Activated CD8-positive, alpha-beta memory T cell treated with anti-CD3 and anti-CD28 coated beads for 48 hours (primary cell): ENCODE measurements at regions not wholly inside any gene's neighbourhood (a gene's known extent, or its start where the extent isn't known, plus 50 kb on each side); places are given as distances from the start of the nearest gene placed in this dataset.

ENCODE experiments used
- DNase-seq, 3 experiments: peaks; one replicate each; pipeline ENCODE4 v3.0.0-alpha.2; 2020; ENCODE audit warnings: low read depth in 2 of 3, low spot score in 2 of 3

- DNase-seq, result no peak
Observed at GRCh38 chr6:9957215-9957759, 457.6 kb downstream of the TFAP2A start.

DNA sequence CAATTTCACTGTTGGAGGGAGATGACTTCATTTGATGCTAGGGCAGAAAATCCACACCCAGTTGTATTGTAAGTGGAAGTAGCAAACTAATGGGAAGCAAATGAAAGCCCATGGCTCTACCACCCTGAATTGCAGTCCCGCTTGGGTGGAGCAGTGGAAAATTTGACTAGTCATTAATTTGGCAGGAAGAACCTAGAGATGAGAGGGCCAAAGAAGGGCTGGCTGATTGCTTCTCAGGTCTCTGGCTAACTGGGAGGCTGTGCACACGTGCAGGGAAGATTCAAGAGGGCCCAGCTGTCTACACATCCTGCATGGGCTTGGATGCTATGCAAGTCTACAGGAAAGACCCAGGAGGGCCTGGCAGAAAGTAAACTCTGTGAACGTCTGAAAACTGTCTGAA is 466.2 kb downstream of the TFAP2A start:
- no peak for DNase-seq

DNA sequence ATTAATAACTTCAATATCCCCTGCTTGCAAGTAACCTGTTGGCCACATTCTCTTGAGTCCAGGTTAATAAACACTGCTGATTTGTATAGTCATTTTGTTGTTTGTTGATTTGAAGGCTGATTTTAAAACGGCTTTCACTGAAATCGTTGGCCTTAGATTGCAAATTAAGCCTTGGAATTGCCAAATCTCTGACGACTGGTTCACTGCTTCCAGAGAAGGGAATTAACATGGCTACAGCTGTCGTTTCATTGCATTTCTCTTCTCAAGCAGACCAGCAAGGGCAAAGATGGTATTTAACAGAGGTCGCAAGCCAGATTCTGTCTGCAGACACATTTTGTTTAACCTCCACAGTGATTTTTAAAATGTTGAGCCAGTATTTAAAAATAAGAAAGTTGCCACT is 470.9 kb downstream of the TFAP2A start:
- no peak for DNase-seq

GRCh38 chr6:9943026-9943425 is 471.8 kb downstream of the TFAP2A start:
- DNase-seq, result no peak

- DNase-seq, result no peak
Observed at GRCh38 chr6:9942131-9942530, 472.7 kb downstream of the TFAP2A start.

GRCh38 chr6:9938801-9939200 is 476.1 kb downstream of the TFAP2A start:
- no peak for DNase-seq

GRCh38 chr6:9937031-9937763 is 477.7 kb downstream of the TFAP2A start:
- DNase-seq, result no peak

GRCh38 chr6:9936551-9936950 is 478.3 kb downstream of the TFAP2A start:
- DNase-seq, result no peak

DNA sequence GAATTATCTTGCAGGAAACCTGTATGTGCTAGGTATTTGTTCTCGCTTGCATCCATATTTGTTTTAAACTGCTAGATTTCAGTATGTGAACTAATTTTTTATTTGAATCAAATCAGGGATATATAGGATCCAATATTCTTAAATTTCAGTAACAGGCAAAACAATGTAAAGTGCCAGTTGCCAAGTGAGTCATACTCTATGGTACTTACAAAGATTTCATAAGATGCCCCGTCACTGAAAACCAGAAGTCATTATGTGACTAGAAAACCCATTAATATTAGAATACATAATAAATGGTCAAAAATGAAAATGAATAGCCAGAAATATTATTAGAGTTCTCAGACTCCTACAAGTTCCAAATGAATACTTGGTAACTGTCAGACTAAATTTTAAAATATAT is 481.2 kb downstream of the TFAP2A start:
- DNase-seq, result no peak

DNA sequence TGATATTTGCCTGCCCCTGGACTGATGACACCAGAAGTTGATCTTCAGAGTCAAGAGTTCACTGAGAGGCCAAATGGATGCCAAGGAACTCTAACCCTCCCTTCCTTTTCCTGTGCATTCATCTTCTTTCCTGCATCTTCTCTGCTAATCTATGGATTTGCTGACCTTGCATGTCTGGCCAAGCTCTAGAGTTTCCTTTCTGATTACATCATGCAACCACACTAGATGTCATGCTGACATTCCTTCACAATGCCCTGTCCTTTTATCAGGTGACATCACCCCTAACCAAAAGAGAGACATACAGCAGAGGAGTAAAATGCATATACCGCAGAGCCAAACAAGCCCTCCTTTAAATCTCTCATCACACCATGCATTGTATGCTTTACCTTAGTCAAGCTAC is 487.6 kb downstream of the TFAP2A start:
- DNase-seq, result no peak

GRCh38 chr6:9924971-9925370 is 489.9 kb downstream of the TFAP2A start:
- no peak for DNase-seq

DNA sequence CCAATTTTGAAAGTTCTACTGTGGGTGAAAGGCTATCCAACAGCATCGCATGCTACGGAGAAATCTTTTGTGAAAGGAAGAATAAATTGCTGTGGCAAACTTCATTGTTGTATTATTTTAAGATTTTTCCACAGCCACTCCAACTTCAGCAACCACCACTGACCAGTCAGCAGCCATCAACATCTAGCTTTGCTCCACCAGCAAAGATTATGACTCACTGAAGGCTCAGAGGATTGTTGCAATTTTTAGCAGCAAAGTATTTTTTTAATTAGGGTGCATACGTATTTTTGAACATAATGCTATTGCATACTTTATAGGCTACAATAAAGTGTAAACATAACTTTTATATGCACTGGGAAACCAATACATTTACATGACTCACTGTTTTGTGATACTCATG is 493.5 kb downstream of the TFAP2A start:
- no peak for DNase-seq

DNA sequence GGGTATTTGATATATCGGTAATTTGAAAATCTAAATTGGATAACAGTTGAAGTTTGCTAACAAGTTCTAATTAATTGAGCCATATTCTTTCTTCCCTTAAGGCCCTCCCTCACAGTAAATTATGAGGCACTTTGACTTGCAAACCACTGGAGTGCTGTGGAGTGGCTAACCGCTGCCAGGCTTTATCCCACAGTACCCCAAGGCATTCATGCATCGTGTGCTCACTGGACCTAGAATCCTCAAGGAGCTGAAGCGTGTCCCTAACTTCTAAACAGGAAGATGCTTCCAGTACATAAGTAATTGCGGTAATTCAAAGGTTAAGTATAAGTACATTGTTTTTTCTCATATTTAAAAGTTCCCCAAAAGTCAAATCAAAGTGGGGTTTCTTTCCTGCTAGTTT is 499.9 kb downstream of the TFAP2A start:
- no peak for DNase-seq

- no peak for DNase-seq
Observed at GRCh38 chr6:9901376-9901775, 513.5 kb downstream of the TFAP2A start.

DNA sequence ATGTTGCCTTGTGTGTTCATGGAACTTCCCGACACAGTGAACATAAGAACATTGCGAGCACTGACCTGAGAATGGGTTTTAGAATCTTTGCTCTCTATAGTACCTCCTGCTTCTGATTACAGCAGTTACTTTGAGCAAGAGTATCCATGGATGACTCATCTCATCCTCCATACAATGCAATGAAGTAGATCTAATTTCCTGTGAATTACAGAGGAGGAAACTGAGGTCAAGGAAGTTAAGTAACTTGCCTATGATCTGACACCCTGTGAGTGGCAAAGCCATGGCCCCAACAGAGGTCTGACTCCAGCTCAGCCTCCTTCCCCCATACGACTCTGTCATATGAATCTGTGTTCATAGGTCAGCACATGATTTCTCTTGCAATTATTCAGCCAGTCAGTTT is 518.1 kb downstream of the TFAP2A start:
- DNase-seq, result no peak

DNA sequence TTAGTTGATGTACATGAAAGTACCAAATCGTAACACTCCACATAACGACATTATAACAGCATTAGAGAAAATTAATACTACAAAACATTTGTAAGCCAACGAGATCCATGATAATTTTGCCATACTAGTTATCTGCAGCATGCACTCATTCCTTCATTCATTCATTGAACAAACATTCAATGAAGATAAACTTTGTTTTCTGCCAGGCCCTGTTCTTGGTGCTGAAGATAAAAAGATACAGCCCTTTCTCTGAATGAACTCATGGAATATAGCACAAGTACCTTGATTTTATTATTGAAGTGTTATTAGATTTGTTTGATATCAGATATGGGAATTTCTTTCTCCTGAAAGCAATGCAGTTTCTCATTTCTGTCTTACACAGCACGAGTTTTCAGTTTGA is 524.0 kb downstream of the TFAP2A start:
- DNase-seq, result no peak

DNA sequence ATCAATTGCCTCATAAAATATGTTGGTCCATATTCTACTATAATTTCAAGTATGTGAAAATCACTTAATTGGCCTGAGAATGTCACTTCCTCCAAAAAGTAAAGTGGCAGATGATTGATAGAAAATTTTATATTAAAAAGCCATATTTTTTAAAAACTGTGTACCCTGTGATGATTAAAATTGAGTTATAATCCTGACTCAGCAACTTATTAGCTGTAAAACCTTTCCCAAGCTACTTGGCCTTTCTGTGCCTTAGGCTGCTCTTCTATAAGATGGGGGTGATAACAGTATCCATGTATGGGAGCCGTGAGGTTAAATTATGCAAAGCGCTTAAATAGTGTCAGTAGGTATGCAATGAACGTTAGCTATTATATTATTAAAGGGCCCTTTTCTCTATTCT is 524.4 kb downstream of the TFAP2A start:
- DNase-seq, result no peak

GRCh38 chr6:9878535-9878934 is 536.3 kb downstream of the TFAP2A start:
- DNase-seq, result no peak

DNA sequence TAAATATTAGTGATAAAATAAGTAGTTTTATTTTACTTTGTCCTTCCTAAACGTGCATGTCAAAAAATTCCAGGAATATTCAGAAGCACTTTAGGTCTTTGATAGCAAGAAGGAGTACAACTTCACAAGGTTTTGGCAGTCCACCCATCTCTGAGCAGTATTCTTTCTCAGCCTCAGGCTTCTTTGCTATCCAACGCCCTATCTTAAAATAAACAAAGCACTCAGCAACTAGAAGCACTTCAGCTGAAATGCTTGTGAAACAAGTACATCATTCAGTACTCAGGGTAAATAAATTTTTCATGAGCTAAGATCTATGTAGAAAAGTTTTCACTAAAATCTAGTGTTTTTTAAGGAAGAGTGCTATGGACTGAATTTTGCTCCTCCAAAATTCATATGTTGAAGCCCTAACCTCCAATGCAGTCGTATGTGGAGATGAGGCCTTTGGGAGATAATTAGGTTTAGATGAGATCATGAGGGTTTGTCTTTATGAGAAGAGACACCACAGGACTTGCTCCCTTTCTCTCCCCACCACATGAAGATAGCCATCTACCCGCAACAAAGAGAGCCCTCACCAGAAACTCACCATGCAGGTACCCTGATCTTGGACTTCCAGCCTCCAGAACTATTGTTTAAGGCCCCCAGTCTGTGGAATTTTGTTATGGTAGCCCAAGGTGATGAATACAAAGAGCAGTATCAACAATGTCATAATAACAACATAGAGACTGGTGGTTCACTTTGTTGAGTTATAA is 539.1 kb downstream of the TFAP2A start:
- no peak for DNase-seq

GRCh38 chr6:9862603-9863167 is 552.2 kb downstream of the TFAP2A start:
- DNase-seq, result no peak

- DNase-seq, result no peak
Observed at GRCh38 chr6:9851541-9852380, 563.1 kb downstream of the TFAP2A start.
